ENCODE measurements at regions not wholly inside any gene's neighbourhood (a gene's known extent, or its start where the extent isn't known, plus 50 kb on each side); places are given as distances from the start of the nearest gene placed in this dataset.

DNA sequence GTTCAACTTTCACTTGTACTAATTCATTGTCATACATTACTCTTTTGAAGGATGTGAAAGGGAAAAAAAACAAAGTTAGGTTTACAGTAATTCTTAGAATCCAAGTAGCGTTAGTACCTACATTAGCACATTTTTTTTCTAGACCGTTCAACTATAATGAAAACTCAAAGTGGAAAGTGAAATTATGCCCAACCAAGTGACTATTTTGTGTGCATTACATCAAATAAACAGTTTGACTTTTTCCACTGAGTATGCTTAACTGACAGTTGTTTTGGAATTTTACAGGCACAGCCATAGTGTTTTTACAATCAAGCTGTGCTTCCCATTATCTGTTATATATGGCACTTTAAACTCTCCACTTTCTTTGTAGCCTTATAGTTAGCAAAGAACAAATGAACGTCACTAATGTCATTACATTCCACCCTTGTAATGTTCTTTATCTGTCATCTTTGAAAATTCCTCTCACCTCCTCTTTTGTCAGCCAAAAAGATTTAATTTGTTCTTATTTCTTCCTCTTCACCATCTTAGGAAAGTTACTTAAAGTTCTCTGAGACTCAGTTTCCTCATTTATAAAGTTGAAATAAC is 142.3 kb upstream of the SOX2 start:
- CTCF ChIA-PET (ENCODE audit: partially characterized antibody), result no interaction called here
- H3K18ac ChIP-seq (ENCODE audit: extremely low read depth, low read length), result no peak overlapping the region
- no peaks in the 10 kb centered on the region for H3K36me3 ChIP-seq (ENCODE audit: control insufficient read depth in 2 of 4, insufficient read depth in 4 of 4, low read length in 3 of 4)
- DNase-seq (ENCODE audit: low read depth in 1 of 2, low spot score in 2 of 2) (no peak), FAIRE-seq (peak; percentile 28)
- no peak overlapping the region for H3K9ac ChIP-seq (replicated peaks in 1 of 4; ENCODE audit: extremely low read depth in 1 of 4, low read depth in 3 of 4, low read length in 3 of 4)
- no peak overlapping the region for H2BK20ac ChIP-seq (ENCODE audit: low read length)
- no peak overlapping the region for H2AFZ ChIP-seq (ENCODE audit: low read length)
- H3K56ac ChIP-seq (replicated peaks; ENCODE audit: insufficient read length, low read depth, low read length), result no peak overlapping the region
- H3K27me3 ChIP-seq (replicated peaks in 1 of 4; ENCODE audit: control insufficient read depth in 3 of 4, extremely low read depth in 1 of 4, insufficient read depth in 3 of 4, low read length in 3 of 4), result no peaks in the 10 kb centered on the region
- 86% methylated on average over 3 of the region's 3 CpGs; no CpG with 5 or more reads in 1 of the 2 experiments for WGBS, 2 experiments (ENCODE audit: extremely low coverage in 1 of 2, insufficient coverage in 1 of 2, insufficient read length in 1 of 2, insufficient replicate concordance in 2 of 2, low coverage in 1 of 2, low lambda C conversion rate in 2 of 2, missing lambda C conversion rate in 1 of 2)
- no peak overlapping the region for H3K27ac ChIP-seq (ENCODE audit: low read depth, low read length)
- H4K20me1 ChIP-seq (replicated peaks in 1 of 2; ENCODE audit: control insufficient read depth in 1 of 2, insufficient read depth in 2 of 2, low read length in 2 of 2), result no peaks in the 10 kb centered on the region
- H3K4ac ChIP-seq (replicated peaks; ENCODE audit: insufficient read length, low read depth, low read length), result no peak overlapping the region
- H3K4me2 ChIP-seq (ENCODE audit: insufficient read depth in 1 of 2, low read depth in 2 of 2, low read length in 2 of 2), result no peak overlapping the region
- H3K4me1 ChIP-seq (replicated peaks in 1 of 4; ENCODE audit: control insufficient read depth in 3 of 4, insufficient read depth in 4 of 4, low read length in 3 of 4), result no peaks in the 10 kb centered on the region; a peak in 1 of 7 replicates
- H4K91ac ChIP-seq (replicated peaks; ENCODE audit: insufficient read length, low read length), result no peak overlapping the region
- no peak overlapping the region for H3K14ac ChIP-seq (ENCODE audit: insufficient read length)
- H2BK120ac ChIP-seq (replicated peaks; ENCODE audit: low read depth, low read length), result no peak overlapping the region
- H3K23me2 ChIP-seq (ENCODE audit: low read depth, low read length), result no peaks in the 10 kb centered on the region
- no peak overlapping the region for H3K4me3 ChIP-seq (ENCODE audit: extremely low read depth in 1 of 4, insufficient read depth in 2 of 4, low read depth in 3 of 4, low read length in 4 of 4)
- no peaks in the 10 kb centered on the region for H3K79me1 ChIP-seq (ENCODE audit: low read depth, low read length)
- H3K79me2 ChIP-seq (ENCODE audit: control insufficient read depth in 1 of 2, insufficient read depth in 2 of 2, low read length in 2 of 2), result no peaks in the 10 kb centered on the region
- no peaks in the 10 kb centered on the region for H3K9me3 ChIP-seq (ENCODE audit: insufficient read depth in 2 of 2, low read depth in 1 of 2, low read length in 1 of 2)
- no peak overlapping the region for H3K23ac ChIP-seq (ENCODE audit: insufficient read length)
- H2BK12ac ChIP-seq (ENCODE audit: low read depth, low read length), result no peak overlapping the region
- no peak overlapping the region for H2BK5ac ChIP-seq (ENCODE audit: low read depth, low read length)
- POLR2A ChIA-PET (ENCODE audit: partially characterized antibody), result no interaction called here
- no peak overlapping the region for H4K8ac ChIP-seq (ENCODE audit: extremely low read depth, insufficient read depth, low read length)
- no peak overlapping the region for H4K5ac ChIP-seq (ENCODE audit: insufficient read length, low read depth, low read length)
- no peak overlapping the region for H2BK15ac ChIP-seq (ENCODE audit: low read length)
- no peak overlapping the region for H2AK5ac ChIP-seq (ENCODE audit: low read depth, low read length)
